ENCODE measurements at regions not wholly inside any gene's neighbourhood (a gene's known extent, or its start where the extent isn't known, plus 50 kb on each side); places are given as distances from the start of the nearest gene placed in this dataset.

DNA sequence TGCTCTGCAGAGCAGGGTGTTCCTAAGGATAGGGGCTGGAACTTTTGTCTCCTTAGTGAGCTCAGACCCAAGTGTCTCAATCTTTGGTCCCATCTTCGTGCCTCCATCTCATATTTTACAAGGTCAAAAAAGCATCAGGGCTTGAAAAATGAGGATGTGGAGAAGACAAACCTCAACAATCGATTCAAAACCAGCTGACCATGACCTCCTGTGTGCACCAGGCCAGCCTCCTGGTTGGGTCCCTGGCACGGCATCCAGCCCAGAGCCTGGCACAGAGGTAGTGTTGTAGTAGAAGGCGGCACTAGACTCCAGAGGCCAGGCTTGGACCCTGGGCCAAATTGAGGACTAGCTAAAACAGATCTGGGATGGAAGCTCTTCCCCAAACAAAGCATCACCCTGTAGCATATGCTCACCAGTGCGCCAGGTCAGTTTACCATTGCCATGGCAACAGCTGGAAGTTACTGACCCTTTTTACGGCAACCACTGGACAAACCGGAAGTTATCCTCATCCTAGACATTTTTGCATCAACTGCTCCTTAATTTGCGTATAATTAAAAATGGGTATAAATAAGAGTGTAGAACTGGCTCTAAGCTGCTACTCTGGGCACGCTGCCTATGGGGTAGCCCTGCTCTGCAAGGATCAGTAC lies 69.3 kb upstream of the BLCAP start:
- no peak for DNase-seq

DNA sequence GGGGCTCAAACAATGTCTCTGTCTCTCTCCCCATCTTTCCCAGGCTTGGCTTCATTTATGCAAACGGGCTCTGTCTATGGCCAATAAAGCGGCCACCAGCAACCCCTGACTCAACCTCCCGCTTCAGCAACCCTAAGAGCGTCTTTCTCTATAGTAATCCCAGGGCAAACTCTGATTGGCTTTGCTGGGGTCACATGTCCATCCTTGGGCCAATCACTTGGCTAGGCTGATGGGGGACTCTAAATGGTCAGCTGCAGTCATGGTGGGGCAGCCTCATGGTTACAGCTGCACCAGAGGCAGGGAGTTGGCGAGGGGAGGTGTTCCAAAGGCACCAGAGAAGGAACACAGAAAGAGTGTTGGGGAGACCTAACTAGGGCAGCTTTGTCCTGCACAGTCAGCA lies 68.5 kb upstream of the BLCAP start:
- no peak for DNase-seq

DNA sequence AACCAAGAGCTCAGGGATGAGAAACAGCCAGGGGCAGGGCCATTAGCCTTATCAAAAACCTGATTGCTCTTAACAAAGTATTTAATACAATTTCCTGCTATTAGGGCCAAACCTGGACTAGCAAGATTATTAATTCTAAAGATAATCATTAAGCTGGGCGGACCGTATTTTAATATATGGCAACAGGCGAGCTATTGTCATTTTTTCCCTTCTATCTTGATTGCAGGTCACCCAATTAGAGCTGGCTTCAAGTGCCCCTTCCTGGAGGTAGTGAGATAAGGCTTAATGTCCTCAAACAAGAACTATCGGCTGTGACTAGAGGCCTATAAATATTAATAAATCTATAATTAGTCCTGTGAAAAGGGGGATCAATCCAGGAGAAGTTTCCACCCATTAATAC lies 66.0 kb upstream of the BLCAP start:
- DNase-seq = no peak

DNA sequence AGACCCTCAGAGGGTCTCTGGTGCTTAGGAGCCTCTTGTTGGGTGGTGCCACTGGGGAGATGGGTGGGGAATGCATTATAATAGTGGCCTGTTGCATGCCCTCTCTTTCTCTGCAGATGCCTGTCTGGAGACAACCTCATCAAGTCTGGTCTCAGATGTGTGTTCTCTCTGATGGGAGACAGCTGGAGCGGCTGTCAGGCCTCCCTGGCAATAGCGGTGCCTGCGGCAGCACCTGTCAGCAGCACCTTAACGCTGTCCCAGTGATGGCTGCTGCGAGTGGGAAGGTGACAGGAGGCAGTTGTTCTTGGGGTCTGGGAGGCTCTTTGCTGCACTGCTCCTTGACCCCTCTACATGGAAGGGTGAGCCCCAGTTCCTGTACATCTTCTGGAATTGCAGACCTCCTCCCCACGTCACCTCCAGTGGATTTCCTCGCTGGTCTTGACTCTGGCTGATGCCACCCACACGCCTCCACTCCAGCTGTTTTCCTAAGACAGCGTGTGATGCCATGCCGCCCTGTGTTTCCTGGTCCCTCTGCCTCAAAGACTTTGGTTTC lies 63.3 kb upstream of the BLCAP start:
- no peak for DNase-seq

DNA sequence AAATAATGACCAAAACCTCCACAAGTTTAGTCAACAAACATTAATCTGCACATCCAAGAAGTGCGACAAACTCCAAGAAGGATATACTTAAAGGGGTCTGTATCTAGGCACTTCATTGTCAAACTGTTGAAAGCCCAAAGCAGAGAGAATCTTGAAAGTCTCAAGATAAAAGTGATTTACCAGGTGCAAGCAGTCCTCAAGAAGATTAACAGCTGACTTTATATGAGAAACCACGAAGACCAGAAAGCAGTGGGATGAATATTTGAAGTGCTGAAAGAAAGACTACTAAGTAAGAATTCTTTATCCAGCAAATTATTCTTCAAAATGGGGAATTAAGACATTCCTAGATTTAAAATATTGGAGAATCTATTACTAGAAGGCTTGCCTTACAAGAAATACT lies 58.4 kb upstream of the BLCAP start:
- no peak for DNase-seq

DNA sequence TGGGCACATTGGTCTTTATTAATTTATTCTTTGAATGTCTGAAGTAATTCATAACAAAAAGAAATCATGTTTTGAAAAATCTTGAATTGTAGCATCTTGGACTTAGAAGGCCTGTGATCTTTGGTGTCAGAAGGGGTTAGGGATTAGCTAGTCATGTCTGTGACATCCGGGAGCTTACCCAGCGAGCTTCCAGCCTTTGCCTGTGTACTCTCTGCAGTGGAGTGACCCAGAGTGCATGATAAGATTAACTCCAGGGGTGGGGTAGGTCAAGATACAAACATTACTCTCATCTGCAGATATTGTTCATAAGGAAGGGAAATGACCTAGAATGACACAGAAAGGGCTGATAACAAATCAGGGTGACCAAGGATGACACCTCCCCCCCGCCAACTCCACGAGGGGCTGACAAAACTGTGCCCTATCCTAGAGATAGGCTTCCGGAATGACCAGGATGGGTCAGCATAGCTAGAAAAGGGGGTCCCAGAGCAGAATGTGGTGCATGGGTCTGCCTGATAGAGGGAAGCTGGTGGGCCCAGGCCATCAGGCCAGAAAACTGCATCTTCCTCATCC lies 56.6 kb upstream of the BLCAP start:
- DNase-seq = no peak

DNA sequence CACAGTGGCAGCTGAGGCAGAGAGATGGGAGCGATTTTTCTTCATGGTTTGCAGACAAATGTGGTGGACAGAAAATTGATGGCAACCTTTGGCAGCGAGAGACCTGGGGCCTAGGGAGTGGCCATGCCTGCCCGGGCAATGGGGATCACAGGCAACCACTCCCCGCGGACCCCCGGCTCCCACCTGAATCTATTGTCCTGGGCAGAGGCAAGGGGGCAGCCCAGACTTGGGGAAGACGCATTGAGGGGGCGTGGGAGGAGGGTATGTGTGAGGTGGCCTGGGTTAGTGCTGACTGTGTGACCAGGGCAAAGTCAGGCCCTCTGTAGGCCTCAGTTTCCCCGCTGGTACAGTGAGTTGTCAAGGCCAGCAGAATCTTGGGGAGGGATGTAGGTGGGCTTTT lies 53.6 kb upstream of the BLCAP start:
- no peak for DNase-seq

DNA sequence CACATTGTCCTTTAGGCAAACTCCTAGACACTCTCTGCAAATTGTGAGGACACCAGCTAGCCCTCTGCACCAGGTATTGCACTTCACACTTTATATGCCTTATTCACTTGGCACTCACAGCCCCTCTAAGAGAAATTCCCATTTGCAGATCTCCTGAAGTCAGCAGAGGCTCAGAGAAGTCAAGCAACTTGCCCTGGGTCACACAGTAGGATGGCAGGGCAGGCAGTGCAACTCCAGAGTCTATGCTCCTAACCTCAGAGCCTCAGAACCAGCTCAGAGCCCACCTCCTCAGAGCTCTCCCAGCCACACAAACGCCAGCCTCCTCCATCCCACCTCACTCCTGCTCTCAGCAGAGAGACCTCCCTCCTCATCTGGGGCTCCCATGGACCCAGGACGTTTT lies 52.4 kb upstream of the BLCAP start:
- no peak for DNase-seq

DNA sequence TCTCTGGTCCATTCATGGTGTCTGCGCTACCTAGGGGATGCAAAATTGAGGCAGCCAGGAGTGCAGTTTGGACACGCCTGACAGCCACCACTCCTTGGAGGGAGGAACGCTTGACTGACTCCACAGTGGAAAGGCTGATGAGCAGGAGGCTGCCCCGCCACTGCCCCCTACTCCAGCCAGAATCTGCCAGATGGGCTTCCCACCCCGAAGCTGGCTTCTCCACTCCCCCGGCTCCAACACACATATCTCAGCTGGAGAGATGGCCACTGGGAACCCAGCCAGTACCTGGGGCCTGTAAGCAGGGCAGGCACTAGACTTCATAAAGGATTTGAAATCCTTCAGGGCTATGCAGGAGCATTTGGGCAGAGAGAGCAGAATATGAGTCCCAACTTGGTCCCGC lies 51.4 kb upstream of the BLCAP start:
- no peak for DNase-seq

DNA sequence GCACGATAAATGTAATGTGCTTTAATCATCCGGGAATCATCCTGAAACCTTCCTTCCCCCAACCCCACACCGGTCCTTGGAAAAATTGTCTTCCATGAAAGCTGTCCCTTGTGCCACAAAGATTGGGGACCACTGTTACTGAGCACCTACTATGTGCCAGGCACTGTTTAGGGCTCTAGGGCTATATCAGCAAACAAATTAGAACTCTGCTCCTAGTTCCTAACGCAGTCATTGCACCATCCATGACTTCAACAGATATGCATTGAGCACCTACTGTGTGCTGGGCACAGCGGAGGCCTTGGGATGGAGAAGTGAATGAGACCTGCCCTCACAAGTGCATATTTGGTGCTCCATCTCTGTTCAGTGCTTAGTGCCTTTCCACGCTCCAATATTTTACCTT lies 50.3 kb upstream of the BLCAP start:
- DNase-seq = no peak
